ENCODE measurements at regions not wholly inside any gene's neighbourhood (a gene's known extent, or its start where the extent isn't known, plus 50 kb on each side); places are given as distances from the start of the nearest gene placed in this dataset.
"Not testable (repeated sequence)": the region's sequence is repeated elsewhere in the genome, so short reads cannot be mapped to it uniquely, and the experiment has no call there.

GRCh38 chr9:62810318-62810717, 1620.5 kb downstream of the SPATA31A7 start:
- TF ChIP-seq, protein P1, sequence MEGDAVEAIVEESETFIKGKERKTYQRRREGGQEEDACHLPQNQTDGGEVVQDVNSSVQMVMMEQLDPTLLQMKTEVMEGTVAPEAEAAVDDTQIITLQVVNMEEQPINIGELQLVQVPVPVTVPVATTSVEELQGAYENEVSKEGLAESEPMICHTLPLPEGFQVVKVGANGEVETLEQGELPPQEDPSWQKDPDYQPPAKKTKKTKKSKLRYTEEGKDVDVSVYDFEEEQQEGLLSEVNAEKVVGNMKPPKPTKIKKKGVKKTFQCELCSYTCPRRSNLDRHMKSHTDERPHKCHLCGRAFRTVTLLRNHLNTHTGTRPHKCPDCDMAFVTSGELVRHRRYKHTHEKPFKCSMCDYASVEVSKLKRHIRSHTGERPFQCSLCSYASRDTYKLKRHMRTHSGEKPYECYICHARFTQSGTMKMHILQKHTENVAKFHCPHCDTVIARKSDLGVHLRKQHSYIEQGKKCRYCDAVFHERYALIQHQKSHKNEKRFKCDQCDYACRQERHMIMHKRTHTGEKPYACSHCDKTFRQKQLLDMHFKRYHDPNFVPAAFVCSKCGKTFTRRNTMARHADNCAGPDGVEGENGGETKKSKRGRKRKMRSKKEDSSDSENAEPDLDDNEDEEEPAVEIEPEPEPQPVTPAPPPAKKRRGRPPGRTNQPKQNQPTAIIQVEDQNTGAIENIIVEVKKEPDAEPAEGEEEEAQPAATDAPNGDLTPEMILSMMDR (conservative IDR thresholded peaks at IDR 0.05 in 1 of 2, IDR thresholded peaks at IDR 0.05 in 1 of 2; ENCODE audit: low read depth in 1 of 2, low read length in 2 of 2), result not testable (repeated sequence)
- TF ChIP-seq EZH2 (IDR thresholded peaks at IDR 0.05; ENCODE audit: low read length, missing control alignments), result not testable (repeated sequence)

Measured in fibroblast of lung (primary cell).